ENCODE measurements at regions not wholly inside any gene's neighbourhood (a gene's known extent, or its start where the extent isn't known, plus 50 kb on each side); places are given as distances from the start of the nearest gene placed in this dataset.

- no peak overlapping the region for H3K4ac ChIP-seq (replicated peaks; ENCODE audit: insufficient read length, low read depth, low read length)
- peaks cover 0 to 8% of the 10 kb centered on the region in 2 experiments; a peak in 1 of 4 replicates for H3K79me2 ChIP-seq (ENCODE audit: control insufficient read depth in 1 of 2, insufficient read depth in 2 of 2, low read length in 2 of 2)
- H3K4me3 ChIP-seq (ENCODE audit: extremely low read depth in 1 of 4, insufficient read depth in 2 of 4, low read depth in 3 of 4, low read length in 4 of 4), result no peak overlapping the region
- no peak overlapping the region for H2BK5ac ChIP-seq (ENCODE audit: low read depth, low read length)
- H2BK12ac ChIP-seq (ENCODE audit: low read depth, low read length), result no peak overlapping the region
- no peaks in the 10 kb centered on the region for H3K23me2 ChIP-seq (ENCODE audit: low read depth, low read length)
- no peak for FAIRE-seq
- H3K18ac ChIP-seq (ENCODE audit: extremely low read depth, low read length), result no peak overlapping the region
- no peak overlapping the region for H3K27ac ChIP-seq (ENCODE audit: low read depth, low read length)
- peak overlapping the region; percentile 78 for H4K5ac ChIP-seq (ENCODE audit: insufficient read length, low read depth, low read length)
- WGBS, 2 experiments (ENCODE audit: extremely low coverage in 1 of 2, insufficient coverage in 1 of 2, insufficient read length in 1 of 2, insufficient replicate concordance in 2 of 2, low coverage in 1 of 2, low lambda C conversion rate in 2 of 2, missing lambda C conversion rate in 1 of 2), result 96% methylated on average over 1 of the region's 1 CpG; no CpG with 5 or more reads in 1 of the 2 experiments
- H2BK20ac ChIP-seq (ENCODE audit: low read length), result 0 out of 2 replicates have a peak overlapping the region, but pooled peaks have one; percentile 34
- no peak overlapping the region for H3K9ac ChIP-seq (replicated peaks in 1 of 4; ENCODE audit: extremely low read depth in 1 of 4, low read depth in 3 of 4, low read length in 3 of 4)
- no peak overlapping the region for H4K91ac ChIP-seq (replicated peaks; ENCODE audit: insufficient read length, low read length)
- no peak overlapping the region for H2AK5ac ChIP-seq (ENCODE audit: low read depth, low read length)
- H3K79me1 ChIP-seq (ENCODE audit: low read depth, low read length), result no peaks in the 10 kb centered on the region
- H2BK15ac ChIP-seq (ENCODE audit: low read length), result no peak overlapping the region
- no peak overlapping the region for H3K56ac ChIP-seq (replicated peaks; ENCODE audit: insufficient read length, low read depth, low read length)
- peaks cover 4 to 41% (median 14%) of the 10 kb centered on the region in 4 experiments; a peak in 6 of 7 replicates for H3K4me1 ChIP-seq (replicated peaks in 1 of 4; ENCODE audit: control insufficient read depth in 3 of 4, insufficient read depth in 4 of 4, low read length in 3 of 4)
- ChIA-PET POLR2A (ENCODE audit: partially characterized antibody) (no interaction called here), CTCF (ENCODE audit: partially characterized antibody) (no interaction called here)
- no peaks in the 10 kb centered on the region for H3K27me3 ChIP-seq (replicated peaks in 1 of 4; ENCODE audit: control insufficient read depth in 3 of 4, extremely low read depth in 1 of 4, insufficient read depth in 3 of 4, low read length in 3 of 4)
- H3K14ac ChIP-seq (ENCODE audit: insufficient read length), result no peak overlapping the region
- H3K9me3 ChIP-seq (ENCODE audit: insufficient read depth in 2 of 2, low read depth in 1 of 2, low read length in 1 of 2), result no peaks in the 10 kb centered on the region
- H3K36me3 ChIP-seq (ENCODE audit: control insufficient read depth in 2 of 4, insufficient read depth in 4 of 4, low read length in 3 of 4), result no peaks in the 10 kb centered on the region
- H4K8ac ChIP-seq (ENCODE audit: extremely low read depth, insufficient read depth, low read length), result no peak overlapping the region
- no peak overlapping the region for H2AFZ ChIP-seq (ENCODE audit: low read length)
- H3K23ac ChIP-seq (ENCODE audit: insufficient read length), result no peak overlapping the region
- no peaks in the 10 kb centered on the region for H4K20me1 ChIP-seq (replicated peaks in 1 of 2; ENCODE audit: control insufficient read depth in 1 of 2, insufficient read depth in 2 of 2, low read length in 2 of 2)
- TF ChIP-seq GABPA (IDR thresholded peaks at IDR 0.05; ENCODE audit: borderline replicate concordance, insufficient read depth, low read length), result no peak
- no peak for TF ChIP-seq SIN3A (conservative IDR thresholded peaks at IDR 0.05 in 1 of 2, IDR thresholded peaks at IDR 0.05 in 1 of 2; ENCODE audit: low read depth in 1 of 2, low read length in 2 of 2)
- TF ChIP-seq JUN (IDR thresholded peaks at IDR 0.05; ENCODE audit: low read depth, low read length), result no peak
- no peak for TF ChIP-seq SP2 (IDR thresholded peaks at IDR 0.05; ENCODE audit: low read length)
- no peak for TF ChIP-seq HDAC6 (IDR thresholded peaks at IDR 0.05; ENCODE audit: low read depth, low read length)
- no peak for TF ChIP-seq EGR1 (IDR thresholded peaks at IDR 0.05; ENCODE audit: borderline replicate concordance, low read depth, low read length)
- TF ChIP-seq RAD21 (IDR thresholded peaks at IDR 0.05 in 1 of 2, conservative IDR thresholded peaks at IDR 0.05 in 1 of 2; ENCODE audit: low read depth in 2 of 2, low read length in 2 of 2), result no peak
- no peak for TF ChIP-seq GTF2F1 (IDR thresholded peaks at IDR 0.05; ENCODE audit: borderline replicate concordance, low read depth, low read length)
- no peak for TF ChIP-seq CBX8 (IDR thresholded peaks at IDR 0.05; ENCODE audit: borderline replicate concordance, low read depth, low read length)
- TF ChIP-seq POLR2A (IDR thresholded peaks at IDR 0.05; ENCODE audit: control extremely low read depth in 1 of 2, low read depth in 2 of 2, low read length in 2 of 2), result no peak
- no peak for TF ChIP-seq TEAD4 (IDR thresholded peaks at IDR 0.05; ENCODE audit: low read depth, low read length)
- H2BK120ac ChIP-seq (replicated peaks; ENCODE audit: low read depth, low read length), result peak overlapping the region; percentile 48
- DNase-seq (ENCODE audit: low read depth in 1 of 2, low spot score in 2 of 2), result no peak
- H3K4me2 ChIP-seq (ENCODE audit: insufficient read depth in 1 of 2, low read depth in 2 of 2, low read length in 2 of 2), result no peak overlapping the region
These were observed 490.5 kb upstream of the ADGRL2 start for GRCh38 chr1:81310250-81310649.

All from H1 (cell line).